Natural killer cell (primary cell): ENCODE measurements at regions not wholly inside any gene's neighbourhood (a gene's known extent, or its start where the extent isn't known, plus 50 kb on each side); places are given as distances from the start of the nearest gene placed in this dataset.
"Not testable (repeated sequence)": the region's sequence is repeated elsewhere in the genome, so short reads cannot be mapped to it uniquely, and the experiment has no call there.

ENCODE experiments used
- ATAC-seq, 3 donors: fragments of 150-1000 bp in 2 of 3; fragments of 200-7000 bp in 1 of 3; cut with Tn5 transposase; 1 replicate in 1 of 3; 2 replicates in 2 of 3; pipeline ENCODE4 v1.10.0; 2021; ENCODE audit warnings: mild to moderate bottlenecking in 2 of 3, moderate library complexity in 2 of 3
- DNase-seq, 2 donors: peaks; one replicate each; pipeline versions ENCODE4 v3.0.0 to v3.0.0-alpha.2; 2013 to 2021; ENCODE audit warnings: mixed read lengths in 1 of 2
- H3K27ac ChIP-seq: one replicate; pipeline ENCODE4 v1.5.1; 2013; ENCODE audit warnings: mild to moderate bottlenecking, low read length
- H3K27me3 ChIP-seq: one replicate; pipeline ENCODE4 v1.6.1; 2013; ENCODE audit warnings: low read length; ENCODE audit not compliant: control insufficient read depth, insufficient read depth
- H3K36me3 ChIP-seq: one replicate; pipeline ENCODE4 v1.6.1; 2013; ENCODE audit warnings: low read length; ENCODE audit not compliant: control insufficient read depth, insufficient read depth
- H3K4me1 ChIP-seq: one replicate; pipeline ENCODE4 v1.6.1; 2013; ENCODE audit warnings: low read length; ENCODE audit not compliant: control insufficient read depth, insufficient read depth
- H3K4me3 ChIP-seq: one replicate; pipeline ENCODE4 v1.5.1; 2013; ENCODE audit warnings: low read length
- H3K9me3 ChIP-seq: one replicate; pipeline ENCODE4 v1.6.1; 2013; ENCODE audit warnings: low read length; ENCODE audit not compliant: control insufficient read depth, insufficient read depth
- H3K27ac Mint-ChIP-seq, 2 donors: one replicate each; pipeline ENCODE4 v1.8.0; 2022; ENCODE audit warnings: mild to moderate bottlenecking in 2 of 2, mixed read lengths in 2 of 2, moderate library complexity in 1 of 2
- H3K27me3 Mint-ChIP-seq, 2 donors: one replicate each; pipeline ENCODE4 v1.8.0; 2022; ENCODE audit warnings: low read depth in 2 of 2, mixed read lengths in 2 of 2
- H3K36me3 Mint-ChIP-seq: one replicate; pipeline ENCODE4 v1.8.0; 2022; ENCODE audit warnings: mixed read lengths
- H3K4me1 Mint-ChIP-seq, 2 donors: one replicate each; pipeline ENCODE4 v1.8.0; 2022; ENCODE audit warnings: mixed read lengths in 2 of 2
- H3K4me3 Mint-ChIP-seq: one replicate; pipeline ENCODE4 v1.8.0; 2022; ENCODE audit warnings: mild to moderate bottlenecking, moderate library complexity, mixed read lengths
- H3K9me3 Mint-ChIP-seq, 2 donors: one replicate each; pipeline ENCODE4 v1.8.0; 2022; ENCODE audit warnings: mixed read lengths in 2 of 2
- WGBS: methylation state at CpG from one replicate; pipeline ENCODE4 v1.1.7; 2013; ENCODE audit warnings: missing lambda C conversion rate; ENCODE audit not compliant: insufficient coverage; 5-methylcytosine and 5-hydroxymethylcytosine counted together
- intact Hi-C: fragments of 100-400 bp; cut with micrococcal nuclease; formaldehyde crosslinking; loops from one replicate; pipeline ENCODE4 v1.14.2; 2022
- TF ChIP-seq, protein P1 (sequence below): fragments of 200-600 bp; IDR thresholded peaks from one replicate; pipeline ENCODE4 v1.8.0; 2022; ENCODE audit warnings: antibody characterized with exemption

DNA sequence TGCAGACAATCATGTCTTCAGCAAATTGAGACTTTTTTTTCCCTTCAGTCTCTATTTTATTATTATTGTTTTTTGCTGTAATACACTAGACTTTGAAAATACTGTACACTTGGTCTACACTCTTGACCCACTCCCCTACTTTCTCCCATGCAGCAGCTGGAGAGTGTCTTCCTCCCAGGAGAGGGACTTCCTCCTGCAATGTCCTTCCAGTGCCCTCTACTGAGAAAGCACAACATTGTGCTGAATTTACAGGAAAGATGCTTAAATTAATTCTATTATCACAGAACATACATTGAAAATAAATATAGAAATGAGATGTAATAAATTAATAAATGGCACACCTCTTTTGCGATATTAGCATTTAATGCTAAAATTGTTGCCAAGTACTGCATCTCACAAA is 411.3 kb downstream of the CCSER2 start:
- Histone ChIP-seq H3K36me3 (no peaks in the 10 kb centered on the region), H3K4me1 (no peaks in the 10 kb centered on the region), H3K4me3 (no peak overlapping the region), H3K9me3 (no peaks in the 10 kb centered on the region), H3K27ac (no peak overlapping the region), H3K27me3 (no peaks in the 10 kb centered on the region)
- TF ChIP-seq, protein P1, sequence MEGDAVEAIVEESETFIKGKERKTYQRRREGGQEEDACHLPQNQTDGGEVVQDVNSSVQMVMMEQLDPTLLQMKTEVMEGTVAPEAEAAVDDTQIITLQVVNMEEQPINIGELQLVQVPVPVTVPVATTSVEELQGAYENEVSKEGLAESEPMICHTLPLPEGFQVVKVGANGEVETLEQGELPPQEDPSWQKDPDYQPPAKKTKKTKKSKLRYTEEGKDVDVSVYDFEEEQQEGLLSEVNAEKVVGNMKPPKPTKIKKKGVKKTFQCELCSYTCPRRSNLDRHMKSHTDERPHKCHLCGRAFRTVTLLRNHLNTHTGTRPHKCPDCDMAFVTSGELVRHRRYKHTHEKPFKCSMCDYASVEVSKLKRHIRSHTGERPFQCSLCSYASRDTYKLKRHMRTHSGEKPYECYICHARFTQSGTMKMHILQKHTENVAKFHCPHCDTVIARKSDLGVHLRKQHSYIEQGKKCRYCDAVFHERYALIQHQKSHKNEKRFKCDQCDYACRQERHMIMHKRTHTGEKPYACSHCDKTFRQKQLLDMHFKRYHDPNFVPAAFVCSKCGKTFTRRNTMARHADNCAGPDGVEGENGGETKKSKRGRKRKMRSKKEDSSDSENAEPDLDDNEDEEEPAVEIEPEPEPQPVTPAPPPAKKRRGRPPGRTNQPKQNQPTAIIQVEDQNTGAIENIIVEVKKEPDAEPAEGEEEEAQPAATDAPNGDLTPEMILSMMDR = no peak
- DNase-seq = no peak
- no CpG with 5 or more reads among the region's 1 CpG for WGBS
- Mint-ChIP-seq H3K4me1 (no peaks in the 10 kb centered on the region), H3K36me3 (no peaks in the 10 kb centered on the region), H3K27ac (no peak overlapping the region), H3K9me3 (no peaks in the 10 kb centered on the region), H3K4me3 (no peak overlapping the region), H3K27me3 (no peaks in the 10 kb centered on the region)
- intact Hi-C loops = no loop called here
- ATAC-seq = no peak

- no peak for ATAC-seq
- H3K27ac ChIP-seq = no peak overlapping the region
Measured at GRCh38 chr10:84743483-84743882, 415.1 kb downstream of the CCSER2 start.

GRCh38 chr10:84755311-84755710 is 426.9 kb downstream of the CCSER2 start:
- peaks cover 0 to 2% of the 10 kb centered on the region in 2 donors for H3K9me3 Mint-ChIP-seq
- WGBS = 82% methylated on average over 7 of the region's 7 CpGs
- ATAC-seq = no peak

More at GRCh38 chr10:84743483-84743882, 415.1 kb downstream of the CCSER2 start:
- TF ChIP-seq, protein P1 = no peak
- Mint-ChIP-seq H3K27ac (no peak overlapping the region), H3K36me3 (no peaks in the 10 kb centered on the region), H3K4me1 (no peaks in the 10 kb centered on the region), H3K4me3 (no peak overlapping the region), H3K9me3 (peaks cover 0 to 2% of the 10 kb centered on the region in 2 donors), H3K27me3 (no peaks in the 10 kb centered on the region)
- Histone ChIP-seq H3K4me1 (no peaks in the 10 kb centered on the region), H3K4me3 (no peak overlapping the region), H3K9me3 (no peaks in the 10 kb centered on the region), H3K27me3 (no peaks in the 10 kb centered on the region), H3K36me3 (no peaks in the 10 kb centered on the region)
- no peak for DNase-seq
- intact Hi-C loops = no loop called here

DNA sequence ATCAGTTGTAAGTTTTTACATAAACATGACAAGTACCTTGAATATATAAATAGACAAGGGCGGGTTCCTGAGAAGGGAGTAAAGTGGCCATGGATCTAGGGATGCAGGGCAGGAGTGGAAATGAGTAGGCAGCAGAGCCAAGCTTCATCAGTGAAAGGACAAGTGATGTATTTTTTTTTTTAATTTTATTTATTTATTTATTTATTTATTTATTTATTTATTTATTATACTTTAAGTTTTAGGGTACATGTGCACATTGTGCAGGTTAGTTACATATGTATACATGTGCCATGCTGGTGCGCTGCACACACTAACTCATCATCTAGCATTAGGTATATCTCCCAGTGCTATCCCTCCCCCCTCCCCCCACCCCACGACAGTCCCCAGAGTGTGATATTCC is 428.3 kb downstream of the CCSER2 start:
- ATAC-seq, H3K4me3 Mint-ChIP-seq, H3K27ac Mint-ChIP-seq, H3K9me3 ChIP-seq, H3K36me3 Mint-ChIP-seq, H3K4me1 Mint-ChIP-seq, H3K4me1 ChIP-seq, H3K27me3 ChIP-seq, H3K9me3 Mint-ChIP-seq, DNase-seq, H3K27me3 Mint-ChIP-seq, H3K4me3 ChIP-seq, intact Hi-C loops, H3K36me3 ChIP-seq, H3K27ac ChIP-seq: not testable (repeated sequence)
- WGBS = 100% methylated on average over 1 of the region's 3 CpGs

More at GRCh38 chr10:84755311-84755710, 426.9 kb downstream of the CCSER2 start:
- intact Hi-C loops = no loop called here
- Mint-ChIP-seq H3K4me3 (no peak overlapping the region), H3K36me3 (no peaks in the 10 kb centered on the region), H3K4me1 (no peaks in the 10 kb centered on the region), H3K27me3 (no peaks in the 10 kb centered on the region), H3K27ac (no peak overlapping the region)
- no peak overlapping the region for H3K27ac ChIP-seq
- no peak overlapping the region for H3K4me3 ChIP-seq
- DNase-seq = no peak
- H3K27me3 ChIP-seq = no peaks in the 10 kb centered on the region
- TF ChIP-seq, protein P1 = no peak
- no peaks in the 10 kb centered on the region for H3K9me3 ChIP-seq
- H3K4me1 ChIP-seq = no peaks in the 10 kb centered on the region
- H3K36me3 ChIP-seq = no peaks in the 10 kb centered on the region

- H3K27ac ChIP-seq, H3K4me3 Mint-ChIP-seq, H3K9me3 Mint-ChIP-seq, ATAC-seq, H3K9me3 ChIP-seq, H3K27ac Mint-ChIP-seq, H3K4me1 ChIP-seq, DNase-seq, H3K4me1 Mint-ChIP-seq, H3K27me3 Mint-ChIP-seq, intact Hi-C loops, H3K36me3 ChIP-seq, H3K27me3 ChIP-seq, H3K4me3 ChIP-seq, H3K36me3 Mint-ChIP-seq: not testable (repeated sequence)
- WGBS = 70% methylated on average over 13 of the region's 14 CpGs
Measured at GRCh38 chr10:84761994-84762614, 433.7 kb downstream of the CCSER2 start.
